Uterus (tissue), 2 donors: ENCODE measurements at regions not wholly inside any gene's neighbourhood (a gene's known extent, or its start where the extent isn't known, plus 50 kb on each side); places are given as distances from the start of the nearest gene placed in this dataset.

Experiments used
- POLR2A ChIP-seq, 2 donors: fragments of 450-650 bp; IDR thresholded peaks; one replicate each; pipeline ENCODE4 v1.6.1; 2016; ENCODE audit warnings: antibody characterized with exemption in 2 of 2, mild to moderate bottlenecking in 1 of 2, moderate library complexity in 1 of 2
- TF ChIP-seq, protein P1 (sequence below), 4 experiments: fragments of 200-600 bp in 2 of 4; fragments of 450-650 bp in 2 of 4; sonication (generic) in 2 of 4; IDR thresholded peaks; one replicate each; pipeline ENCODE4 v1.5.1; 2016 to 2019; ENCODE audit warnings: antibody characterized with exemption in 4 of 4, mild to moderate bottlenecking in 2 of 4, moderate library complexity in 1 of 4

DNA sequence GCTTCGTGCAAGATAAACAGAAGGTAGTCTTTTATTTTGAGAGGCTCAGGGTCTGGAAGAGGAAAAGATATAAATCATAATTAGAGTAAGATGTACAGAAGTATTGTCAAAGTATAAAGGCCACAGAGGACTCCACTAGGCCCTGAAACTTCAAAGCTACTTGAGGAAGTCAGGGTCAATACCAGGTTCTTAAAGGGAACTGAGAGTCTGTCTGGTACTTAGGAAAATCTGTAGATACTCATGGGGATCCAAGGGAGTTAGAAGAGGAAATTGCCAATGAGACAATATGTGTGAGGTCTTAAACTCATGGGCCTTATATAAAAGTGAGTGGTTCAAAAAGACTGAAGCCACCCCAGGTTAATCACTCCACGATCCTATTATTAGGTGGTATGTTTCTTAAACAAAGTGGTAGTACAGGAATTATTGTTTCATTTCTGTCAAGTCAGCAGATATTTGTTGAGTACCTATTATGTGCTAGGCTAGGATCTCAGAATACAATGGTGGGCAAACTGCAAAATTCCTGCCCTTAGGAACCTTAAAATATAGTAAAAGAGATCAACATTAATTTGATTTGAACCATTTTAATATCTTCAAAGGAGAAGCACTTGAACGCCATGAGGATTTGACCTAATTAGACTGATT, 314.6 kb downstream of the ADAMTS20 start:
- TF ChIP-seq POLR2A (IDR thresholded peaks at IDR 0.05): no peak
- TF ChIP-seq, protein P1, sequence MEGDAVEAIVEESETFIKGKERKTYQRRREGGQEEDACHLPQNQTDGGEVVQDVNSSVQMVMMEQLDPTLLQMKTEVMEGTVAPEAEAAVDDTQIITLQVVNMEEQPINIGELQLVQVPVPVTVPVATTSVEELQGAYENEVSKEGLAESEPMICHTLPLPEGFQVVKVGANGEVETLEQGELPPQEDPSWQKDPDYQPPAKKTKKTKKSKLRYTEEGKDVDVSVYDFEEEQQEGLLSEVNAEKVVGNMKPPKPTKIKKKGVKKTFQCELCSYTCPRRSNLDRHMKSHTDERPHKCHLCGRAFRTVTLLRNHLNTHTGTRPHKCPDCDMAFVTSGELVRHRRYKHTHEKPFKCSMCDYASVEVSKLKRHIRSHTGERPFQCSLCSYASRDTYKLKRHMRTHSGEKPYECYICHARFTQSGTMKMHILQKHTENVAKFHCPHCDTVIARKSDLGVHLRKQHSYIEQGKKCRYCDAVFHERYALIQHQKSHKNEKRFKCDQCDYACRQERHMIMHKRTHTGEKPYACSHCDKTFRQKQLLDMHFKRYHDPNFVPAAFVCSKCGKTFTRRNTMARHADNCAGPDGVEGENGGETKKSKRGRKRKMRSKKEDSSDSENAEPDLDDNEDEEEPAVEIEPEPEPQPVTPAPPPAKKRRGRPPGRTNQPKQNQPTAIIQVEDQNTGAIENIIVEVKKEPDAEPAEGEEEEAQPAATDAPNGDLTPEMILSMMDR (IDR thresholded peaks at IDR 0.05): no peak
